ENCODE measurements at regions not wholly inside any gene's neighbourhood (a gene's known extent, or its start where the extent isn't known, plus 50 kb on each side); places are given as distances from the start of the nearest gene placed in this dataset.
A peak's percentile ranks its signal among the peaks of the same experiment; 100 is the strongest.
"Not testable (repeated sequence)": the region's sequence is repeated elsewhere in the genome, so short reads cannot be mapped to it uniquely, and the experiment has no call there.

GRCh38 chr1:30106125-30106524 is 617.3 kb downstream of the MATN1 start:
- no peak for DNase-seq (ENCODE audit: low read depth in 3 of 3, low spot score in 1 of 3)

GRCh38 chr1:30104551-30104950 is 618.8 kb downstream of the MATN1 start:
- DNase-seq (ENCODE audit: low read depth in 3 of 3, low spot score in 1 of 3), result no peak

GRCh38 chr1:30103708-30104411 is 619.5 kb downstream of the MATN1 start:
- DNase-seq (ENCODE audit: low read depth in 3 of 3, low spot score in 1 of 3), result no peak

- DNase-seq (ENCODE audit: low read depth in 3 of 3, low spot score in 1 of 3), result no peak
Measured at GRCh38 chr1:30102605-30103004, 620.8 kb downstream of the MATN1 start.

- DNase-seq (ENCODE audit: low read depth in 3 of 3, low spot score in 1 of 3), result no peak
Measured at GRCh38 chr1:30101487-30102227, 621.7 kb downstream of the MATN1 start.

GRCh38 chr1:30101016-30101415 is 622.4 kb downstream of the MATN1 start:
- no peak for DNase-seq (ENCODE audit: low read depth in 3 of 3, low spot score in 1 of 3)

- DNase-seq (ENCODE audit: low read depth in 3 of 3, low spot score in 1 of 3), result no peak
Measured at GRCh38 chr1:30100524-30100862, 622.9 kb downstream of the MATN1 start.

GRCh38 chr1:30099587-30100523 is 623.5 kb downstream of the MATN1 start:
- no peak for DNase-seq (ENCODE audit: low read depth in 3 of 3, low spot score in 1 of 3)

GRCh38 chr1:30097851-30098250 is 625.5 kb downstream of the MATN1 start:
- DNase-seq (ENCODE audit: low read depth in 3 of 3, low spot score in 1 of 3), result not testable (repeated sequence)

GRCh38 chr1:30095451-30096025 is 627.8 kb downstream of the MATN1 start:
- no peak for DNase-seq (ENCODE audit: low read depth in 3 of 3, low spot score in 1 of 3)

- DNase-seq (ENCODE audit: low read depth in 3 of 3, low spot score in 1 of 3), result no peak
Measured at GRCh38 chr1:30095051-30095450, 628.3 kb downstream of the MATN1 start.

- no peak for DNase-seq (ENCODE audit: low read depth in 3 of 3, low spot score in 1 of 3)
Measured at GRCh38 chr1:30092051-30092858, 631.1 kb downstream of the MATN1 start.

GRCh38 chr1:30090162-30090820 is 633.1 kb downstream of the MATN1 start:
- DNase-seq (ENCODE audit: low read depth in 3 of 3, low spot score in 1 of 3), result no peak

GRCh38 chr1:30089024-30089430 is 634.4 kb downstream of the MATN1 start:
- DNase-seq (ENCODE audit: low read depth in 3 of 3, low spot score in 1 of 3), result no peak

GRCh38 chr1:30088594-30088993 is 634.8 kb downstream of the MATN1 start:
- DNase-seq (ENCODE audit: low read depth in 3 of 3, low spot score in 1 of 3), result no peak

GRCh38 chr1:30087465-30087864 is 635.9 kb downstream of the MATN1 start:
- DNase-seq (ENCODE audit: low read depth in 3 of 3, low spot score in 1 of 3), result no peak

- DNase-seq (ENCODE audit: low read depth in 3 of 3, low spot score in 1 of 3), result peak in 1 of 3 donors; percentile 3
Measured at GRCh38 chr1:30085811-30086770, 637.3 kb downstream of the MATN1 start.

GRCh38 chr1:30084909-30085571 is 638.3 kb downstream of the MATN1 start:
- no peak for DNase-seq (ENCODE audit: low read depth in 3 of 3, low spot score in 1 of 3)
